ENCODE measurements at regions not wholly inside any gene's neighbourhood (a gene's known extent, or its start where the extent isn't known, plus 50 kb on each side); places are given as distances from the start of the nearest gene placed in this dataset.

DNA sequence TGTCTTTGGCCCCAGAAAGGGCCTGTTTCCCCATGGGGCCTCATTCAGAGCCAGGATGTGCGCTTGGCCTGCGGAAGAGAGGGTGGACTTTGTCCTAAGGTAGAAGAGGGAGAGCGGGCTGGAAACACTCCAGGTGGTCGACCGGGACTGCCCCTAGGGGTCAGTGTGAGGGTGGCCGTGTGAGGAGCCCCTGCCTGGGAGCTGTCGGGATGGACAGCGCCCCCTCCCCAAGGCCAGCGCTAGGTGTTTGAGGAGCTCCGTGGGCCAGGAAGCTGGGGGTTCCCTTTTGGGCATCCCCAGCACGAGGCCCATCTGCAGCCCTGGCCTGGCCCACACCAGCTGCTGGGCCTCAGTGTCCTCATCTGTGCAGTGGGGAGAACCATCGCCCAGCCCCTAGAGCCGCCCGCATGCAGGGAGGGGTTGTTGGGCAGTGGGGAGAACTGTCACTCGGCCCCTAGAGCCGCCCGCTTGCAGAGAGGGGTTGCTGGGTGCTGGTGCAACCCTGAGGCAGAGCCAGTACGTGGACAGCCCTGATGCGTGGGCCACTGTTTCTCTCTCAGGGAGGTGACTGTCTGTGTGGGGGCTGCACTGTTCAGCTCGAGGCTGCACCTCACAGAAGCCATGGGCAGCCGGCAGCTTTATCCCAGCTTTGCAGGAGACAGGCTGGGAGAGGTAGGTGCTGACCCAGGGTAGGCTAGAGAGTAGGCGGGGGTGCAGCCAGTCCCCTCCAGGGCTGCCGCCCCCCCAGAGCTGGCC lies 1319.9 kb downstream of the BRD1 start:
- Mint-ChIP-seq H3K36me3 (ENCODE audit: low read depth) (peaks cover 5% of the 10 kb centered on the region), H3K27me3 (ENCODE audit: insufficient read depth) (peaks cover 6% of the 10 kb centered on the region; the same call in 1 of the 2 replicates), H3K9me3 (peaks cover 43% of the 10 kb centered on the region)

DNA sequence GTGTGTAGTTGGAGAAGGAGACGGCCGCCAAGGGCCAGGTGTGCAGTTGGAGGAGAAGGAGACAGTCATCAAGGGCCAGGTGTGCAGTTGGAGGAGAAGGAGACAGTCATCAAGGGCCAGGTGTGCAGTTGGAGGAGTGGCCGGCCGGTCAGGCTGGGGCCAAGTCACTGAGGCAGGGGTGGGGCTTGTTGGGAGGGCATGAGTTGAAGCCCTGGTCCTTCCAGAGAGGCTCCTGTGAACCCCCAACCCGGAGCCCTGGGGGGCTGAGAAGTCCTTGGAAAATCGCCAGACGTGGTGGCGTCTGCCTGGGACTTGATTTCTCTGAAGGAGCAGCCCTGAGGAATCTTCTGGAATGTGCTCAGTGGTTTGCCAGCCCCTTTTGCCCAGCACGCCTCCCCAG lies 1320.5 kb downstream of the BRD1 start:
- TF ChIP-seq, protein P1, sequence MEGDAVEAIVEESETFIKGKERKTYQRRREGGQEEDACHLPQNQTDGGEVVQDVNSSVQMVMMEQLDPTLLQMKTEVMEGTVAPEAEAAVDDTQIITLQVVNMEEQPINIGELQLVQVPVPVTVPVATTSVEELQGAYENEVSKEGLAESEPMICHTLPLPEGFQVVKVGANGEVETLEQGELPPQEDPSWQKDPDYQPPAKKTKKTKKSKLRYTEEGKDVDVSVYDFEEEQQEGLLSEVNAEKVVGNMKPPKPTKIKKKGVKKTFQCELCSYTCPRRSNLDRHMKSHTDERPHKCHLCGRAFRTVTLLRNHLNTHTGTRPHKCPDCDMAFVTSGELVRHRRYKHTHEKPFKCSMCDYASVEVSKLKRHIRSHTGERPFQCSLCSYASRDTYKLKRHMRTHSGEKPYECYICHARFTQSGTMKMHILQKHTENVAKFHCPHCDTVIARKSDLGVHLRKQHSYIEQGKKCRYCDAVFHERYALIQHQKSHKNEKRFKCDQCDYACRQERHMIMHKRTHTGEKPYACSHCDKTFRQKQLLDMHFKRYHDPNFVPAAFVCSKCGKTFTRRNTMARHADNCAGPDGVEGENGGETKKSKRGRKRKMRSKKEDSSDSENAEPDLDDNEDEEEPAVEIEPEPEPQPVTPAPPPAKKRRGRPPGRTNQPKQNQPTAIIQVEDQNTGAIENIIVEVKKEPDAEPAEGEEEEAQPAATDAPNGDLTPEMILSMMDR (IDR thresholded peaks at IDR 0.05), result no peak
- peaks cover 5% of the 10 kb centered on the region for H3K36me3 Mint-ChIP-seq (ENCODE audit: low read depth)
- no peak for DNase-seq
- peaks cover 10% of the 10 kb centered on the region; the same call in 1 of the 2 replicates for H3K27me3 Mint-ChIP-seq (ENCODE audit: insufficient read depth)
- no peak overlapping the region for H3K27ac Mint-ChIP-seq
- peaks cover 40% of the 10 kb centered on the region for H3K9me3 Mint-ChIP-seq
- H3K4me3 Mint-ChIP-seq, result no peak overlapping the region
- H3K4me1 Mint-ChIP-seq (ENCODE audit: low read depth), result no peaks in the 10 kb centered on the region

More for the DNA sequence above, 1319.9 kb downstream of the BRD1 start:
- H3K4me1 Mint-ChIP-seq (ENCODE audit: low read depth), result no peaks in the 10 kb centered on the region
- DNase-seq, result no peak
- no peak overlapping the region for H3K4me3 Mint-ChIP-seq
- TF ChIP-seq, protein P1 (IDR thresholded peaks at IDR 0.05), result 0 out of 2 replicates have a peak, but pooled peaks have one; percentile 12
- no peak overlapping the region for H3K27ac Mint-ChIP-seq

DNA sequence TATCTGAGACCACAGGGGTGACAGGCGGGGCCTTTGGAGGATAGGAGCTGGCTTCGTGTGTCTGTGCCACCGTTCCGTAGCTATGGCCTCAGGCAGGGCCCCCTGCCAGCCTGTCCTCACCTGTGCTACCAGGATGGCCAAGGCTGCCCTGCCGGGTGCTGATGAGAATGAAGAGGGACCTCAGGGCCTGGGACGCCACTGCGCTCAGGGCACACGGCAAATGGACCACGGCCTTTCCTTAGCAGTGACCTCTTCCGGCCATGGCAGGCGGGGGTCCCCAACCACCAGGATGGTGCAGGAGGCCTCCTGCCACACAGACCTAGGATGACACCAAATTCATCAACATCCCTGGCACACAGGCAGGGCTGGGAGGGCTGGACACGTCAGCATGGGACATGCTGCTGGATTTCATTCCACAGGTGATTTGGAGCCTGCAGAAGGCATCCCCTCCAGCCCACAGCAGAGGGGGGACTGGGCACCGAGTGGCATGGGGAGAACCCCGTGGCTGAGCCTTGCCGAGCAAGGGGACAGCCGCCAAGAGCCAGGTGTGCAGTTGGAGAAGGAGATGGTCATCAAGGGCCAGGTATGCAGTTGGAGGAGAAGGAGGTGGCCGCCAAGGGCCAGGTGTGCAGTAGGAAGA lies 1321.0 kb downstream of the BRD1 start:
- H3K9me3 Mint-ChIP-seq, result peaks cover 36% of the 10 kb centered on the region
- H3K4me3 Mint-ChIP-seq, result no peak overlapping the region
- no peaks in the 10 kb centered on the region for H3K4me1 Mint-ChIP-seq (ENCODE audit: low read depth)
- peaks cover 10% of the 10 kb centered on the region; the same call in 1 of the 2 replicates for H3K27me3 Mint-ChIP-seq (ENCODE audit: insufficient read depth)
- TF ChIP-seq, protein P1 (IDR thresholded peaks at IDR 0.05), result no peak
- peaks cover 5% of the 10 kb centered on the region for H3K36me3 Mint-ChIP-seq (ENCODE audit: low read depth)
- H3K27ac Mint-ChIP-seq, result no peak overlapping the region
- no peak for DNase-seq

DNA sequence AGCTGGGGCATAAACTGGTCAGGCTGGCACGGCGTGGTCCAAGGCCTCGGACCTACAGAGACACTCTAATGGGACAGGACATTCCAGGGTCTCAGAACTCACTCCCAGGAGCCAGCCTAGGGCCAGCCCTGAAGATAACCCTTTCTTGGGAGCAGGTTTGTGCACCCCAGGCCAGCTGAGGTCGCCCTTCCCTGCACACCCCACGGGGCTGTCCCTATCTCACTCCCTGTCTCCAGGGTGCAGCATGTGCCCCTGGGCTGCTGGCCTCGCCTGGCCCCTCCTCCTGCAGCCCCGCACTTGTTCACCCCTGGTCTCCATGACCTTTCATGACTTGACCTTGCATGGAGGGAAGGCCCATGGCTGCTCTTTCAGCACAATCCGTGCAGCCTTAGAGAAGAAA lies 1321.8 kb downstream of the BRD1 start:
- peaks cover 36% of the 10 kb centered on the region for H3K9me3 Mint-ChIP-seq
- no peak overlapping the region for H3K4me3 Mint-ChIP-seq
- TF ChIP-seq, protein P1 (IDR thresholded peaks at IDR 0.05), result no peak
- H3K4me1 Mint-ChIP-seq (ENCODE audit: low read depth), result no peaks in the 10 kb centered on the region
- peaks cover 5% of the 10 kb centered on the region for H3K36me3 Mint-ChIP-seq (ENCODE audit: low read depth)
- peaks cover 10% of the 10 kb centered on the region; the same call in 1 of the 2 replicates for H3K27me3 Mint-ChIP-seq (ENCODE audit: insufficient read depth)
- H3K27ac Mint-ChIP-seq, result no peak overlapping the region
- DNase-seq, result no peak

DNA sequence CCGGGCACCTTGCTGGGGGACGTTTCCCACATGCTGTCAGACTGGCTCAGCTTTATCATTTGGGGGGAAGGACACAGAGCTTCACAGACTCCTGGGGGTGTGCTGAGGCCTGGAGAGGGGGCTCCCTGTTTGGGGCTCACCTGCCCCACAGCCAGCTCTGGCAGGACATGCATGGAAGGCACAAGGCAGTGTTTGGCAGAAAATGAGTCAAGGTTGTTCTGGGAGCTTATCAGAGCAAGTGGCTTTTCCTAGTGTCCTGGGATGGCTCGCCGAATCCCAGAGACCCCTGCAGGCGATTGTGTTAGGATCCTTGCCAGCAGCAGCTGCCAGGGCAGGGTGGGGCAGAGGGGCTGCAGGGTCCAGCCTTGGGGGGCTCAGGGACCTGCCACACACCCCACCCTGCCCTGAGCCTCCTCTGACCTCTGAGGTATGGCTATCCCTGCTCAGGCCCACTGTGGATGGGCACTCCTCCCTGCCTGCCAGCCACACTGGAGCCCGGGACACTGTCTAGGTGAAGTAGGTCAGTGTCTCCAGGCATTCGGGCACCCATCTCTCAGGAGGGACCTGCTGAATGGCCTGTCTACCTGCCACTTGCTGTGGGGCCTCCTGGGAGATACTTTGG lies 1323.0 kb downstream of the BRD1 start:
- no peak for DNase-seq
- peaks cover 32% of the 10 kb centered on the region for H3K9me3 Mint-ChIP-seq
- no peak overlapping the region for H3K4me3 Mint-ChIP-seq
- peaks cover 10% of the 10 kb centered on the region; the same call in 1 of the 2 replicates for H3K27me3 Mint-ChIP-seq (ENCODE audit: insufficient read depth)
- no peak overlapping the region for H3K27ac Mint-ChIP-seq
- no peaks in the 10 kb centered on the region for H3K4me1 Mint-ChIP-seq (ENCODE audit: low read depth)
- TF ChIP-seq, protein P1 (IDR thresholded peaks at IDR 0.05), result no peak
- peaks cover 5% of the 10 kb centered on the region for H3K36me3 Mint-ChIP-seq (ENCODE audit: low read depth)
